Upper lobe of right lung (tissue), 1 donor: ENCODE measurements at regions not wholly inside any gene's neighbourhood (a gene's known extent, or its start where the extent isn't known, plus 50 kb on each side); places are given as distances from the start of the nearest gene placed in this dataset.

Experiments used
- ATAC-seq: fragments of 200-7000 bp; cut with Tn5 transposase; one replicate; pipeline ENCODE4 v1.9.1; 2020; ENCODE audit warnings: mild to moderate bottlenecking, moderate library complexity
- DNase-seq: peaks from one replicate; pipeline ENCODE4 v3.0.0-alpha.2; 2020
- H3K27ac ChIP-seq: fragments of 200-600 bp; one replicate; pipeline ENCODE4 v1.8.0; 2022
- H3K27me3 ChIP-seq: fragments of 200-600 bp; one replicate; pipeline ENCODE4 v1.8.0; 2022; ENCODE audit warnings: mild to moderate bottlenecking
- H3K36me3 ChIP-seq: fragments of 200-600 bp; one replicate; pipeline ENCODE4 v1.8.0; 2022
- H3K4me1 ChIP-seq: fragments of 200-600 bp; one replicate; pipeline ENCODE4 v1.8.0; 2022
- H3K4me3 ChIP-seq: fragments of 200-600 bp; one replicate; pipeline ENCODE4 v1.8.0; 2022; ENCODE audit warnings: mild to moderate bottlenecking
- H3K9me3 ChIP-seq: fragments of 200-600 bp; one replicate; pipeline ENCODE4 v1.8.0; 2022
- intact Hi-C: fragments of 100-400 bp; cut with DNase I; formaldehyde crosslinking; loops from one replicate; pipeline ENCODE4 v1.11.0; 2022
- TF ChIP-seq, protein P1 (sequence below): fragments of 200-600 bp; IDR thresholded peaks from one replicate; pipeline ENCODE4 v1.8.0; 2022; ENCODE audit warnings: antibody characterized with exemption
- donor health status: DM: no; HTN: yes; CAD: no; lungs with severe emphysema.

DNA sequence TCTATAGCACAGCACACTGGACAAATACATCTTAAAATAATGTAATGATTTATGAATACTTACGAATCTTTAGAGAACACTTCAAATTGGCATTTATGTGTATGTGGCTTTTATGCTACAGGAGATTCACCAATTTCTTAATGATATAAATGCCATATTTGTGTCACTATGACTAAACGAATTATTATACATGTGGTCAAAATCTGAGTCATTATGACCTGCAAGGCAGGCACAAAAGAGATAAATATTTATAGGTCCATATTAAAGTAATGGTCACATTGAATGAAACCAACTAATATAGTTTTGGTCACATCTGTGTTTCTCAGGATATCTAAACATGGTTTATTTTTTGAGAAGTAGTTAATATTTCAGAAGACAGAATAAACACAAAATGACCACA is 232.3 kb upstream of the SEMA6D start:
- TF ChIP-seq, protein P1, sequence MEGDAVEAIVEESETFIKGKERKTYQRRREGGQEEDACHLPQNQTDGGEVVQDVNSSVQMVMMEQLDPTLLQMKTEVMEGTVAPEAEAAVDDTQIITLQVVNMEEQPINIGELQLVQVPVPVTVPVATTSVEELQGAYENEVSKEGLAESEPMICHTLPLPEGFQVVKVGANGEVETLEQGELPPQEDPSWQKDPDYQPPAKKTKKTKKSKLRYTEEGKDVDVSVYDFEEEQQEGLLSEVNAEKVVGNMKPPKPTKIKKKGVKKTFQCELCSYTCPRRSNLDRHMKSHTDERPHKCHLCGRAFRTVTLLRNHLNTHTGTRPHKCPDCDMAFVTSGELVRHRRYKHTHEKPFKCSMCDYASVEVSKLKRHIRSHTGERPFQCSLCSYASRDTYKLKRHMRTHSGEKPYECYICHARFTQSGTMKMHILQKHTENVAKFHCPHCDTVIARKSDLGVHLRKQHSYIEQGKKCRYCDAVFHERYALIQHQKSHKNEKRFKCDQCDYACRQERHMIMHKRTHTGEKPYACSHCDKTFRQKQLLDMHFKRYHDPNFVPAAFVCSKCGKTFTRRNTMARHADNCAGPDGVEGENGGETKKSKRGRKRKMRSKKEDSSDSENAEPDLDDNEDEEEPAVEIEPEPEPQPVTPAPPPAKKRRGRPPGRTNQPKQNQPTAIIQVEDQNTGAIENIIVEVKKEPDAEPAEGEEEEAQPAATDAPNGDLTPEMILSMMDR: no peak
- ATAC-seq (no peak), DNase-seq (no peak)
- intact Hi-C loops: no loop called here
- Histone ChIP-seq H3K27ac (no peak overlapping the region), H3K4me1 (no peaks in the 10 kb centered on the region), H3K27me3 (no peaks in the 10 kb centered on the region), H3K36me3 (no peaks in the 10 kb centered on the region), H3K9me3 (no peaks in the 10 kb centered on the region), H3K4me3 (no peak overlapping the region)

DNA sequence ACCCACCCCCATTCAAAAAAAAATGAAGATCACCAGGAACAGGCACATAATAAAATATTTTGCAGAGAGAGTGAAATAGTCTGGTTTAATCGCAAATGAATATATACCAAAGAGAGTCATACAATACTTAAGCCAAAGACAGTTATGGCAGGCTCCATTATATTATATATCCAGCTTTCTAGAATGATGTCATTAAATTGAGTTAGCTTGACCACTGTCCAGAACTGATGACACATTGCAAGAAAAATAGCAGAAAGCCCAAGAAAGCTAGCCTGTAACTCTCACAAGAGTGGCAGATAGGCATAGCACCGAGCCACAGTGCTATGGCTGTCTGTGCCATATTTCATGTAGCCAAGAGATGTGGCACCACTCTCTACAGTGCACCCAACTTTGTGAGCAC is 231.9 kb upstream of the SEMA6D start:
- no peak for DNase-seq
- no peak overlapping the region for H3K27ac ChIP-seq
- H3K27me3 ChIP-seq: no peaks in the 10 kb centered on the region
- no peaks in the 10 kb centered on the region for H3K9me3 ChIP-seq
- intact Hi-C loops: no loop called here
- TF ChIP-seq, protein P1: no peak
- no peaks in the 10 kb centered on the region for H3K36me3 ChIP-seq
- H3K4me3 ChIP-seq: no peak overlapping the region
- no peaks in the 10 kb centered on the region for H3K4me1 ChIP-seq
- ATAC-seq: no peak

DNA sequence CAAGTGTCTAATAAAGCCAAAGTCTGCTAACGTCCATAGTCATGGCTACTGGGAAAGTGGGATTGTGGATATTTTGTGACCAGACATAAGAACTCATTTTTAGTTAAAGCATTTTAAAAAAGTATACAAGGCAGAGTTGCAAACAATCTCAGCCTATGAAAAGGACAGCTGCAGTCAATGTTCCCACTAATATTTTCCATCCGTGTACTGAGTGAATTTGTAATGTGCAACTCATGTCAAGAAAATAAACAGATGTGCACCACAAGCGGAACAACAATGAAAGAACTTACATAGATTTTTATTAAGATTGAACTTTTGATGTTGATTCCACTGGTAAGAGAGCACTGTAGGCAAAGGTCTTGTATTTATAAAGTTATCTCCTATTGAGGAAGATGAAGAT is 231.3 kb upstream of the SEMA6D start:
- Histone ChIP-seq H3K27ac (no peak overlapping the region), H3K36me3 (no peaks in the 10 kb centered on the region), H3K4me1 (no peaks in the 10 kb centered on the region), H3K4me3 (no peak overlapping the region), H3K9me3 (no peaks in the 10 kb centered on the region), H3K27me3 (no peaks in the 10 kb centered on the region)
- intact Hi-C loops: no loop called here
- TF ChIP-seq, protein P1: no peak
- no peak for ATAC-seq
- DNase-seq: no peak

DNA sequence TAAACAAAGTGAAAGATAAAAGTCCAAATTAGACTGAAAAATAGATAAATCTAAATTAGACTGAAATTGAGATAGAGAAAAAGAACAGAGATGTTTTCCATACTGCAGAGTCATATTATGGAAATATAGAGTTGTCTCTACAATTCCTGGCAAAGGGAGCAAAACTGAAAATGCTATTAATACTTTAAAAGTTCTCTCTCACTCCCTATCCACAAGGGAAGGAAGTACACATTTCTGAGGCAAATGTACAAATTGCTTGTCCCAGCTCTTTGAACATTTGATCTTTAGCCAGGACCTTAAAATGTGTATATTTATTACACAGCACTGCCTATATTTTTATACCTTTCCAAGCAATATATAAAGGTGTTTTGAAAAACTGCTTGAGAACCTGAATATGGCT is 225.1 kb upstream of the SEMA6D start:
- Histone ChIP-seq H3K9me3 (no peaks in the 10 kb centered on the region), H3K4me1 (no peaks in the 10 kb centered on the region), H3K27me3 (no peaks in the 10 kb centered on the region), H3K36me3 (no peaks in the 10 kb centered on the region), H3K27ac (no peak overlapping the region), H3K4me3 (no peak overlapping the region)
- intact Hi-C loops: no loop called here
- TF ChIP-seq, protein P1: no peak
- ATAC-seq (no peak), DNase-seq (no peak)

DNA sequence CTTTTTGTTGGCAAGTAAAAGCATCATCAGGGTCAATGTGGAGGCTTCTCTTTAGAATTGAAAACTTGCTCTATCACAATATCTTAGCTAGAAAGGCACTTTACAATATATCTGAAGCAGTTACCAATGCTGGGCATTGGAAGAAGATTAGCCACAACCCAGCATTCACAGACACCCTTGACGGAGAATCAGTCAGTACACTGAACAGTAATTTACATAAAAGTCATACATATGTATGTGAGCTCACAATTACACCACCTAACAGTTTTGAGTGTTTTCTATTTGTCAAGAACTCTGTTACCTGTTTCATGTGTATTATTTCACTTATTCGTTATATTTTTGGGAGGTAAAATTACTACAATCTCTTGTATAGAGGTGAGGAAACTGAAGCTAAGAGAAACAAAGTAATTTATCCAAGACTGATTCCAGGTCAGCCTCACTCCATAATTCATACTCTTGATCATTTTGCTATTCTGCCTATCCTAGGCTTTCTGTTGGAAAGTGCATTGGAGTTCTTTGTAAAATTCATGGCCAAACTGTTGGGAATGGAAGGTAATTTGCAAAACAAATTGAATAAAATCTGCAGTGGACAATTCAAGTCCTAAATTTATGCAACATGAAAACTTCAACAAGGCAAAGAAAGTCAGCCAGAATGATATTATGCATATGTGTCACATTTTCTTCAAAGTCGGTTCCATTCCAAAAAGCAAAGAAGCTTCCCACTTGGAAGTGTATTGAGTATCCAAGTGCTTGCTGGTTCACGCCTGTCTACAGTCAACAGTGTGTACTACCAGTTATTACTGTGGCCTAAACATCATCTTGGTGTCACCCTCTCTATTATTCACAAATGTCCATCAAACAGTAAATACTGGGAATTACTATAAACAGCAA is 223.7 kb upstream of the SEMA6D start:
- Histone ChIP-seq H3K27me3 (no peaks in the 10 kb centered on the region), H3K4me1 (no peaks in the 10 kb centered on the region), H3K9me3 (no peaks in the 10 kb centered on the region), H3K36me3 (no peaks in the 10 kb centered on the region), H3K27ac (no peak overlapping the region), H3K4me3 (no peak overlapping the region)
- no peak for ATAC-seq
- no peak for DNase-seq
- TF ChIP-seq, protein P1: no peak
- intact Hi-C loops: no loop called here
